ENCODE measurements at regions not wholly inside any gene's neighbourhood (a gene's known extent, or its start where the extent isn't known, plus 50 kb on each side); places are given as distances from the start of the nearest gene placed in this dataset.
"Not testable (repeated sequence)": the region's sequence is repeated elsewhere in the genome, so short reads cannot be mapped to it uniquely, and the experiment has no call there.

DNA sequence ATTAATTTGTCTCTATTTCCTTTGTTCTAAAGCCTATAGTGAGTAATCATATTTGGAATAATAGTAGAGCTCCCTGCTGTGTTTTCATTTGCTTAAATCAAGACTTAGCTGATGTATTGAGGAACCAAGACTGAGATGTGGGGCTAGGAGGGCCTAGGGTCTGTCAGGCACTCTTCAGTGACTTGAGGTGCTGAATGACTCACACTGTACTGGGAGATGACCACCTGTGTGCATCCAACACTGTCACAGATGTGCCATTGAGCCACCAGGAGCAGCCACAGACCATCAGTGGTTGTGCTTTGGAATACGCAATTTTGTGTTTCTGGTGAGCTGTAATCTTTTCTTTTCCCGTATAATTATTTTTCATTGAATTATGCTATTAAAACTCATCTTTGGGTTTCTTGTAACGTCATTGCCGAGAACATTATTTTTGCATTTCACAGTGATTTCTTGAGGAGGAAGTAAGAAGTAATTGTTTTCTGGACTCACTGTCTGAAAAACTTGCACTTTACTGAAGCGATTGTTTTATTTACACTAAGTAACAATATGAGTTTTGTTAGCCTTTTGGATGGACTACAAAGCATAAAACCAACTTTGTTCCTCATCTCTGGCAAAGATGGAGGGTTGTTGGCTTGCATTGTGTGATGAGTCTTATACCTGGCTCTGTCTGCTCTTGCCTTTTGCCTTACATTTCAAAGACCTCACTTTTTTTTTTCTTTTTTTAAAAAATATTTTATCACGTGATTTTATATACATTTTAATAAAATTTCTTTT is 872.2 kb upstream of the TPTE start:
- H3K36me3 ChIP-seq; DNase-seq; intact Hi-C loops (cut with DNase I); H3K27me3 ChIP-seq; ATAC-seq; H3K27ac ChIP-seq; H3K4me1 ChIP-seq; H3K4me3 ChIP-seq: not testable (repeated sequence)
- H3K9me3 ChIP-seq = peaks cover 0 to 48% (median 0%) of the 10 kb centered on the region in 11 donors
- 57 to 62% methylated on average over 6 of the region's 6 CpGs for WGBS, 2 donors

GRCh38 chr21:9652819-9653218 is 868.6 kb upstream of the TPTE start:
- WGBS, 2 donors = 44 to 48% methylated on average over 2 of the region's 2 CpGs
- H3K27ac ChIP-seq; DNase-seq; H3K4me3 ChIP-seq; intact Hi-C loops (cut with DNase I); H3K36me3 ChIP-seq; ATAC-seq; H3K4me1 ChIP-seq; H3K27me3 ChIP-seq: not testable (repeated sequence)
- peaks cover 0 to 65% (median 0%) of the 10 kb centered on the region in 11 donors for H3K9me3 ChIP-seq

- H3K27me3 ChIP-seq; H3K36me3 ChIP-seq; intact Hi-C loops (cut with DNase I); H3K27ac ChIP-seq; ATAC-seq; DNase-seq; H3K4me3 ChIP-seq; H3K4me1 ChIP-seq: not testable (repeated sequence)
- WGBS, 2 donors = 82 to 87% methylated on average over 4 of the region's 4 CpGs
- H3K9me3 ChIP-seq = peaks cover 0 to 53% (median 0%) of the 10 kb centered on the region in 11 donors
Observed at GRCh38 chr21:9655221-9655620, 866.2 kb upstream of the TPTE start.

- H3K4me1 ChIP-seq; H3K27ac ChIP-seq; H3K36me3 ChIP-seq; H3K4me3 ChIP-seq; H3K27me3 ChIP-seq; DNase-seq; intact Hi-C loops (cut with DNase I): not testable (repeated sequence)
- WGBS, 2 donors = 67 to 70% methylated on average over 4 of the region's 4 CpGs
- peak in 2 of 8 donors; percentile 25 to 41 for ATAC-seq
- peaks cover 0 to 49% (median 0%) of the 10 kb centered on the region in 11 donors for H3K9me3 ChIP-seq
Observed at GRCh38 chr21:9656455-9656854, 864.9 kb upstream of the TPTE start.

- H3K27me3 ChIP-seq; H3K27ac ChIP-seq; DNase-seq; H3K36me3 ChIP-seq; H3K4me3 ChIP-seq; intact Hi-C loops (cut with DNase I); H3K4me1 ChIP-seq: not testable (repeated sequence)
- H3K9me3 ChIP-seq = peaks cover 0 to 48% (median 0%) of the 10 kb centered on the region in 11 donors
- 50 to 65% methylated on average over 5 of the region's 5 CpGs for WGBS, 2 donors
- peak in 3 of 8 donors; percentile 23 to 60 (median 46) for ATAC-seq
Observed at GRCh38 chr21:9657779-9658178, 863.6 kb upstream of the TPTE start.

DNA sequence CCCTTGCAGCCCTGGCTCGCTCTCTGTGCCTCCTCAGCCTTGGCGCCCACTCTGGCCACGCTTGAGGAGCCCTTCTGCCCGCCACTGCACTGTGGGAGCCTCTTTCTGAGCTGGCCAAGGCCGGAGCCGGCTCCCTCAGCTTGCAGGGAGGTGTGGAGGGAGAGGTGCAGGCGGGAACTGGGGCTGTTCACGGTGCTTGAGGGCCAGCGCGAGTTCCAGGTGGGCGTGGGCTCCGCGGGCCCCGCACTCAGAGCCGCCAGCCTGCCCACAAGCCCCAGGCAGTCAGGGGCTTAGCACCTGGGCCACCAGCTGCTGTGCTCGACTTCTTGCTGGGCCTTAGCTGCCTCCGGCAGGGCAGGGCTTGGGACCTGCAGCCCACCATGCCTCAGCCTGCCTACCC is 861.5 kb upstream of the TPTE start:
- ATAC-seq; H3K36me3 ChIP-seq; intact Hi-C loops (cut with DNase I); H3K27me3 ChIP-seq; H3K4me1 ChIP-seq; H3K27ac ChIP-seq; H3K4me3 ChIP-seq; DNase-seq: not testable (repeated sequence)
- 61 to 71% methylated on average over 5 to 11 of the region's 17 CpGs for WGBS, 2 donors
- peaks cover 0 to 30% (median 0%) of the 10 kb centered on the region in 11 donors for H3K9me3 ChIP-seq

GRCh38 chr21:9663914-9664729 is 857.3 kb upstream of the TPTE start:
- peak in 1 of 8 donors; percentile 31 for ATAC-seq
- H3K27me3 ChIP-seq; H3K27ac ChIP-seq; H3K4me1 ChIP-seq; H3K36me3 ChIP-seq; H3K4me3 ChIP-seq; intact Hi-C loops (cut with DNase I); H3K9me3 ChIP-seq; DNase-seq: not testable (repeated sequence)
- WGBS, 2 donors = 88 to 89% methylated on average over 8 to 13 of the region's 18 CpGs

DNA sequence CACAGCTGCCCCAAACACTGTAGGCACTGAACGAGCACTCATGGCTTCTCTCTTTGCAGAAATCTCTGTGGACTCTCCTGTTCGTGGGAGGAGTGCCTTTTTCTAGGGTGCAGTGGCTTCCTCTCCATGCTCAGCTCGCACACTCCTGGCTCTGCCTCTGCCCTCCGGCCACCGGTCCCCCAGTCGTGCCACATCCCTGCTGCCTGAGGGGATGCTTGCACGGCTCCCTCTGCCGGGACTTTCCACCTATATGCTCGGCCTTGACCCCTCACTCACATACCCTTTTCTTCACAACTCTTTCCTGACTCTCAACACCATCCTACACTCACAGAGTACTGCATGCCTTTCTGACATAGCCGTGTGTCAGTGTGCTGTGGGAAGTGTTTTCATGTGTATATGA is 845.6 kb upstream of the TPTE start:
- H3K27ac ChIP-seq; H3K27me3 ChIP-seq; ATAC-seq; H3K9me3 ChIP-seq; H3K4me1 ChIP-seq; H3K4me3 ChIP-seq; H3K36me3 ChIP-seq; intact Hi-C loops (cut with DNase I); DNase-seq: not testable (repeated sequence)
- WGBS, 2 donors = 70 to 80% methylated on average over 7 to 8 of the region's 10 CpGs

DNA sequence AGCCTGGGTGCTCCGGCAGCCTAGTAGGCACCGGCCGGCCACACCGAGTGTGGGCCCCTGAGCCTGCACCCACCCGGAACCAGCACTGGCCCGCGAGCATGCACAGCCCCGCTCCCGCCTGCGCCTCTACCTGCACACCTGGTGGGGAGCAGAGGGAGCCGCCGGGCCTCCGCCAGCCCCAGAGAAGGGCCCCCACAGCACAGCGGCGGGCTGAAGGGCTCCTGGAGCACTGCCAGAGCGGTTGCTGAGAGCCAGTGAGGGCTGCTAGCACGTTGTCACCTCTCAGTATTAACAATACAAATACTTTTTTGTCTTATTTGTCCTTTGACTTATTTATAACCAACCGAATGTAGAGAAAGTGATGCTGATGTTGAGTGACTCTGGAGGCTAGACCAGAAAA is 842.4 kb upstream of the TPTE start:
- H3K27ac ChIP-seq; H3K9me3 ChIP-seq; H3K4me1 ChIP-seq; DNase-seq; H3K27me3 ChIP-seq; H3K4me3 ChIP-seq; ATAC-seq; intact Hi-C loops (cut with DNase I); H3K36me3 ChIP-seq: not testable (repeated sequence)
- WGBS, 2 donors = 50 to 66% methylated on average over 4 to 7 of the region's 18 CpGs

GRCh38 chr21:9688945-9689344 is 832.4 kb upstream of the TPTE start:
- DNase-seq; H3K36me3 ChIP-seq; intact Hi-C loops (cut with DNase I); H3K4me1 ChIP-seq; H3K4me3 ChIP-seq; H3K27ac ChIP-seq; H3K27me3 ChIP-seq; ATAC-seq; H3K9me3 ChIP-seq: not testable (repeated sequence)
- WGBS, 2 donors = 72 to 79% methylated on average over 8 to 12 of the region's 14 CpGs

DNA sequence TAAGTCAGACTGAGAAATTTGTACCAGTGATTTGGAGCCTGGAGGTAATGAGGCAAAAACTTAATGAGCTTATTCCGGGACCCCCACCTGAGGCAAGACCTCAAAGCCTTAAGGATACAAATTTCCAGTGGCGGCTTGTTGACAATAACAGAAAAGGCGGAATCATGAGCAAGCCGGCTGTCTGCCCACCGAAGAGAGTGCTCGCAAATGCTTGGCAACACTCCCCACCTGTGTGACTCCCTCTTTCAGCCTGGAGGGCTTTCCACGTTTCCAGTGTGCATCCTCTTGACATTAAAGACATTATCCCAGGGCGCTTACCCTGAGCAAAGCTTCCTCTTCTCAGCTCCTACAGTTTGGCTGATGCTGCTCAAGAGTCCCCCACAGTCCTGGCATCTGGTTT is 830.4 kb upstream of the TPTE start:
- H3K36me3 ChIP-seq; DNase-seq; H3K27ac ChIP-seq; intact Hi-C loops (cut with DNase I); H3K27me3 ChIP-seq; H3K9me3 ChIP-seq; H3K4me1 ChIP-seq; H3K4me3 ChIP-seq: not testable (repeated sequence)
- WGBS, 2 donors = 68 to 70% methylated on average over 6 to 7 of the region's 8 CpGs
- peak in 1 of 8 donors; percentile 41 for ATAC-seq

Data from heart right ventricle (tissue), 16 donors.